NCI-H2227 treated with DMSO at 0.1 percent for 48 hours (cell line): ENCODE measurements at regions not wholly inside any gene's neighbourhood (a gene's known extent, or its start where the extent isn't known, plus 50 kb on each side); places are given as distances from the start of the nearest gene placed in this dataset.

Source experiments
- DNase-seq: peaks from one replicate; lab custom pipeline; 2025; lab: John Stamatoyannopoulos, UW

DNA sequence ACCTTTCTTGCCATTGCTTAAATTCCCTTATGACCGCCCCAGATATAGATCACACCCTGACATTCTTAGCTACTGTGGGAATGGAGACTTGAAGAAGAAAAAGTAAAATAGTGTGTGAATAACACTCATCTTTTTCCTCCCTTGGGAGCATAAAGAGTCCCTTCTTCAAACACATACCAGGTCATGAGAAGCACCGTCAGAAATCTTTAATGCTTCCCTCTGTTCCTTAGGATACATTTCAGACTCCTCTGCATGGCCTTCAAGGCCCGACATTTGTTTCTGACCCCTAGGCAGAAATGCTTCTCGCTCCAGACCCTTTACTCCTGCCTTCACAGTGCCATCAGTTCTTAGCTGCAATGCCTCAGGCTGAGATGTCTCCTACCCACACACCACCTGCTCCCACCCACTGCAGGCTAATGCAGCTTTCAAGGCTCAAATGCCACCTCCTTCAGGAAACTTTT lies 143.8 kb upstream of the IL12A start:
- DNase-seq = no peak

DNA sequence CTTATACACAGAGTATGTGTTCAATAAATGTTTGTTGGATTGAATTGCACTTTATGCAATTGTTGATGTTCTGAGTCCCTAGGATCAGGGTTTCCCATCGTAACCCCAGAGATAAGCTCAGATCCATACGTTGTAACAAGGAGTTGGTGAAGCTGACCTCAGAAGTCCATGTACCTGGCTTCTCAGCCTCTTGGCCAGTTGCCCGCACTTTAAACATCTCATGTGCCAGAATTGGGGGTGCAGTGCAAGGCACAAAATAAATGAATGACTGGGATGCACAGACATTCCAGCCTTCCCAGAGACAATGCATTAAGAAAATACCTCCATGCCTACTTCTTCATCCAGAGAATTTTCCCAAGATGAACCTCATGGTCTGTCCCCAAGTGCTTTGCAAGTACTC lies 142.9 kb upstream of the IL12A start:
- DNase-seq = no peak

GRCh38 chr3:159846255-159846654 lies 142.4 kb upstream of the IL12A start:
- DNase-seq = no peak

DNA sequence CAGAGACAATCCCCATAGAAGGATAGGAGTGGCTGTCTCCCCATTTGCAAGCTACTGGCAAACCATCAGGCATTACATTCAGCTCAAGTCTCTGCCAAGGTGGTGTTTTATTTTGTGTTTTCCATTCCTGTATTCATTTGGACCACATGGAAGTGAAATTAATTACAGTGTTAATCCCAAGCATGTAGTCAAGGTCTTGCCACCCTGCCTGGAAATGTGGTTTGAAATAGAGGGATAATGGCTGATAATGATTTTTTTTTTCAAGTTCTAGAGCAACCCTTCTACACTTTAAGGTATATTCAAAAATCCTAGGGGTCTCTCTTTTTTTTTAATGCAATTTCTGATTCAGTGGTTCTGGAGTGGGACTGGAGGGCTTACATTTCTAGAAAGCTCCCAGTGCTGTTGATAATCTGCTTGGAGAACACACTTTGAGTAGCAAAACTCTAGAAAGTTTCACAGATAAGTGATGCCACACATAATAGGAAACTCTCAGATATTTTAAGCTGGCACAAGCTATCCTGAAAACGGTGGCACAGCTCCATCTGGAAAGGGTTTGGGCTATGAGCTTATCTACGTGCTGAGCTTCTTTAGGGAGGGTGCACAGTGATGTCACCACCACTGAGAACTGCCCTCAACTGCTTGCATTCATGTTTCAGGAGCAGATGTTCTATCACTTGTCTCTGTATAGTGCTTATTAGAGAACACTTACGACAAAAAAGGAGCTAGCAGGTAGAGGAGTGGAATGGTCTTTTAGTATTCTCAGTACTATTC lies 140.1 kb upstream of the IL12A start:
- DNase-seq = no peak

DNA sequence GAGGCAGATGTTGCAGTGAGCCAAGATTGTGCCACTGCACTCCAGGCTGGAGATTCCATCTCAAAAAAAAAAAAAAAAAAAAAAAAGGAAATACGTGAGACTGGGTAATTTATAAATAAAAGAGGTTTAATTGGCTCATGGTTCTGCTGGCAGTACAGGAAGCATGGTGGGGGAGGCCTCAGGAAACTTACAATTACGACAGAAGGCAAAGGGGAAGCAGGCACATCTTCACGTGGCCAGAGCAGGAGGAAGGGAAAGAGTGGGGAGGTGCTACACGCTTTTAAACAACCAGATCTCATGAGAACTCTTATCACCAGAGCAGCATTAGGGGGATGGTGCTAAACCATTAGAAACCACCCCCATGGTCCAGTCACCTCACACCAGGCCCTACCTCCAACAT lies 138.2 kb upstream of the IL12A start:
- no peak for DNase-seq

- no peak for DNase-seq
Measured at GRCh38 chr3:159852266-159852665, 136.4 kb upstream of the IL12A start.

DNA sequence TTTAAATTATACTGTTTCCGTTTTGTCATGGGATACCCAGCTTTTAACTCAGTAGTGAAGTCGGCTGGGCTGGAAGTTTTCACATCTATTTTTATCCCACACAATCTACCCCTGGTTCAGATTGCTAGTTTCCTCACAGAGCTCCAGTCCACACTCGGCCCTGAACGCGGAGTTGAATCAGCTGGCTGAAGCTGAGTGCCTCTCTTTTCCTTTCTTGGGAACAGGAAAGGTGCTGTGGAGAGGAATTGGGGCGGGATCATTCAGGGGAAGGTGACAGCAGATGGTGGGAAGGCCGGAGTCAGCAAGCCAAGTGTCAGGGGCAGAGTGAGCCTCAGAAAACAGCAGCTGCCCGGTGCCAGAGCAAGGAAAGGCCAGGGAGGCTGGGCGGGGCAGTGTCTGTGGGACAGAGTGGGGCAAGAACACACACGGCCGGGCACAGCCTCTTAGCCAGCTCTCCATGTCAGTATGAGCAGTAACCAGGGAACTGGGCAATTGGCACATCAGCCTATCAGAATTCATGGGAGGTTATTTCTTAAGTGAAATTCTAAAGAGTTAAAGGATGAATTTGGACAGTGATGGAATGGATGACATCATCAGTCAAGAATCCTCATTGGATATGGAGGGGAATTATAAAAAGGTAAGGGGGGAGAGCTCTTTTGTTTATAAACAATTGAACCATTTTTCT lies 135.7 kb upstream of the IL12A start:
- no peak for DNase-seq

GRCh38 chr3:159853506-159853864 lies 135.2 kb upstream of the IL12A start:
- no peak for DNase-seq

GRCh38 chr3:159854500-159855124 lies 134.0 kb upstream of the IL12A start:
- DNase-seq = no peak

DNA sequence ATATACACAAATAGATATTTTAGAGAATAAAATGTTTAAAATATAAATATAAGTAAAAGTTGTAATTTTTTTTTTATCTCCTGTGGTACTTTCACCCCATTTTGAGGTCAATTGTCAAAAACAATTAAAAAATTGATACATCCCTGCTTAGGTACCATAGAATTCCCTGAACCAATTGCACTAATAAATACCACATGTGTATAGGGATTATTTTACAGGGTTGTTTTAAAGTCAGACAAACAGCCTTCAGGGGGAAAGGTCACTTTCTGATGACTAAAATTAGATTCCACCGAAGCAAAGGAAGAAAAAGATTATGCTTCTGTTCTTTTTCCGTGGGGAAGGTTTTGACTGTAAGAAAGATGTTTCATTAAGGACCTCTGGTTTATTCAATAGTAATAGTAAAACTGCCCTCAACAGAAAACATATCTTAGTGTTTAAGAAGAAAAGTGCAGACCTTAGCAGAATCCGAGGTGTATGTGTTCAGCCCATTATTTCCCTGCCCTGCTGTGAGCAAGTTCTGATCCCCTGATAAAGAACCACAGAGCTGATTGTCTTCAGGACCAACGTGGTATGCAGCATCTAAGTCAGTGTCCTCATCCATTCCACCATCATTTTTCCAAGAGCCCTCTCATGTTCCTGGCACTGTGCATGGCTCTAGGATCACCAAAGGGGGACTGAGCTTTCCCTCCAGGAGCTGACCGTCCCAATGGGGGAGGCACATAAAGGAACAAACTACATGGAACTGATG lies 132.9 kb upstream of the IL12A start:
- DNase-seq = no peak

GRCh38 chr3:159856590-159857104 lies 132.0 kb upstream of the IL12A start:
- DNase-seq = peak; percentile 76

DNA sequence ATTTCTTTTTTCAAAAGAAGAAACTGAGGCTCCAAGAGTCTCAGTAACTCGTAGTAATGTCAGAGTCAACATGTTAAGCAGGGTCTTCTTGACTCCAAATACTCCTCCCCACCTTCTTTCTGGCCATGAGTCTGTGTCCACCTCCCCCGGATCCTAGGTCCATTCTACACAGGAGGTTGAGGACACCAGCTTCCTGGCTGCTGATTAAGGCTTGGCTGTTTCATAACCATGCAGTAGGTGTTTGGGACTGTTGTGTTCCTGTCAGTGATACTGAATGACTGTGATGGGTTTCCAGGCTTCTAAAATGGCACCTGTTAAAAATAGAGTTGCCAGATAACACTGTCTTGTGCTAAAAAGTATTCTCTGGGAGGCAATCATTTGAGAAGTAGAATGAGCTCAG lies 130.8 kb upstream of the IL12A start:
- no peak for DNase-seq

DNA sequence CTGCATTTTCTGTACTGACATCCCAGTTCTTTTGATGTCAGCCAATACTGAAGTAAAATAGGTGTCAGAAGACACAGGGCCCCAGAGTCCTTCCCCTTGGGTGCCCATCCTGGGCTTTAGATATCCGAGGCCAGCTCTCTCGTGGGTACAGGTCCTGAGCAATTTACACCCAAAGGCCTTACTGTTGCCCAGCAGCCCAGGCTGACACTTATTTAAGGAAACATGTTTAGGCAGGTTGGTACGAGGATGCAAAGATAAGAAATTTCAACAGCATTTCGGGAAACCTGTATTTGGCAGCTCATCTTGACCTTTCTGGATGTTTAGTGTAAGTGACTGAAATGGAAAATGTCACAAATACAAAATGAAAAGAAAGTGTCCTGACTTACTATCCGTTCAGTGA lies 130.0 kb upstream of the IL12A start:
- no peak for DNase-seq

DNA sequence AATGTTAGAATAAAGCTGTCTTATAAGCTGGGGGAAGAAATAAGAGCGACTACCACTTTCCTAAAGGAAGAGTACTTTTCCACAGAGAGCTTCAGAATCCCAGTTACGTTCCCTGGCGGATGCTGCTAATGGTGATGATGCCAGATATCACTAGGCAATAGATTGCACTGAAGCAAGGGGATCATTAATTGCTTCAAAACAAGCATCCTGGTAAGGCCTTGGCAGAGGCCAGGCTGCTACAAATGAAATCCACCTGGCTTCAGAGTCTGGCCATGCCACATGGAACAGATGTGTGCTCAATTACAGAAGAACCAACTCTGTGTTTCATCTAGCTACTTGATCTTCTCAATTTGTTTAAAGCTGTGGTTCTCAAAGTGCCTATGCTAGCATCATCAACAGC lies 129.2 kb upstream of the IL12A start:
- no peak for DNase-seq

DNA sequence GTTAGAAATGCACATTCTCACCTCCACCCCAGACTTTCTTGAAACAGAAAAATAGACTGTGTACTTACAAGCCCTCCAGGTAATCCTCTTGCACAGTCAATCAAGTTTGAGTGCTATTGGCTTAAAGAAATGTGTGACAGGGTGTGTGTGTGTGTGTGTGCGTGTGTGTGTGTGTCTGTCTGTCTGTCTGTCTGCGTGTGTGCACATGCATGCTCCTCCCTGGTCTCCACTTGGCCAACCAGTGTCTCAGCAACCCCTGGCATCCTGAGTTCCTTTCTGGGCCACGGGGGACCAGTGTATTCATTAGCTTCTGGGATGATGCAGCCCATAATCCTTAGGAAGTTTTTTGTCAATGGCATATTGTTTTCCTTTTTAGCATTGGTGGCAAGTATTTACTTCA lies 128.8 kb upstream of the IL12A start:
- no peak for DNase-seq

DNA sequence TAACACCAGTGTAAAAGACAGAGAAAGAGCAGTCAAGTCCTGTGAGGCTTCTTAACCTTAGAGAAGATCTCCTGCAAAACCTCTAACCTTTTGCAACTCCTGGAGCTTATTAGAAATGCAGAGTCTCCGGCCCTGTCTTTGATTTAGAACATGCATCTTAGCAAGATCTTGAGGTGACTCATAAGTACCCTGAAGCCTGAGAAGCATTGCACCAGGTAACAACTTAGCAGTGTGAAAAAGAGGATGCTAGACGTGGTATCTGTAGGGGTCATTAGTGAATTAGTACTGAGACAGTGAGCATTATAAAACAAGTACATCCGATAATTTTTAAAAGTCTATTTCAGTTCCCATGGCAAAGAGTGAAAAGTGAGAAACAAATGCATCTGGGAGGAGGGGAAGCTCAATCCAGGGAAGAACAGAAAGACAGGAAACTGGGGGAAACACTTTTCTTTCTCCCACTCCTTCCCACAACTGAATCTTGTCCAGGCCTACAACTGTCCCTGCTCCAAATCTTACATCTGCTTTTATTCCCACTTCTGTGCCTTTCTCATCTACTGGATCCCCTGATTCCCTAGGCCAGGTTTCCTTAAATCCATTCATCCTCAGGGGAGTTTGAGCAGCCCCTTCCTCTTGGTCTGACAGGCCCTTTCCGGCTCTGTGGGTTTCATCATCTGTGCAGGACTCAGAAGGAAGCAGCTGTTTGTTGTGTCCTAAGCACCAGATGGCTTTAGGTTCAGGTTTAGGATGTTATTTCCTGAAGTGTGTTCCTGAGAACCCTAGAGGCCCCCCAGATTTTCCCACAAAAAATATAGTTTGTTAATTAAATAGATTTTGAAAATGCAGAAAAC lies 128.1 kb upstream of the IL12A start:
- DNase-seq = no peak

GRCh38 chr3:159861369-159861987 lies 127.2 kb upstream of the IL12A start:
- DNase-seq = no peak

DNA sequence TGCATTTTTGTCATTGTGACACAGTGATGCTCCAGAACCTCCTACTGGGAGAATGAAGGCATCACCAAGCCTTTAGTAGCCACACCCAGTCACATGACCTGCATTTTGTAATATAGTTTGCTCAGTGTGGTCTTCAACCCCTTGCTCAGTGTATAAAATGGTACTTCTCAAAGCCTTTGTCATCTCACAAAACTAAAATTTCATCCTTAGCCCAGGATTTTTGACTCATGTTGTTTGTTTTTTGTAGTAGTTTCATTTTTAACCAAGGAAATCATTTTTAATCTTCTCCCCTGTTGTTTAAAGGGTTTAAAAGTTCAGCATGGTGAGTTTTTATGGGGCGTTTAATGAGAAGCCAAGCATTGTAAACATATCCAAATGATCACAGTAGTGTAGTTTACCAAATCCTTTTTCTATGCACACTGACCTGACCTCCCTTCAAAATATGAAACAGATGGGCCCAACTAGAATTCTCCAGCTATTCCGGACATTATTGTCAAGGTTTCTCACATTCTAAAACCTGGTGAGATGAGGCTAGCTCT lies 123.5 kb upstream of the IL12A start:
- no peak for DNase-seq

DNA sequence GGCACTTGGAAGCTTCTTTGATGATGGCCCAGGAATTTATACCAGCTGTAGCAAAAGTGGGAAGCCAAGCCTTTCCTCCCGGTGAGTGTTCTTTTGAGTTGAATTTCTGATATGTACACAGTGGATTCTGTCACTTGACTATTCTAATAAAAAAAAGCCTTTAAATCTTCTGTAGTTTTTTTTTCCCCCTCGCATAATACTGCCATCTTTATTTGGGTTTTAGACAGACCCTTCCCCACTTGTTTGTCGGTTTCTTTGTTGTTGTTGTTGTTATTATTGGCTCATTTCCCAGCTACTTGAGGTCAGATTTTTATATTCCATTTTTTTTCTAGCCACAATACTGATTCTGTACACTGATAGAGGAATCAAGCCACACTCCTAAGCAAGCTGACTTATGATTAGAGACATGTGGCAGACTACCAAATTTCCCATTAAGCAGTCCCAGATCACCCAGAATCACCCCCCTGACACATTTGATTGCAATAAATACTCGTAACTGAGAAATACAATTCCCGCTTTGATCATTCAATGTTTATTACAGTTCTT lies 122.4 kb upstream of the IL12A start:
- DNase-seq = no peak

- no peak for DNase-seq
Measured at GRCh38 chr3:159867372-159867771, 121.3 kb upstream of the IL12A start.
